ENCODE measurements at regions not wholly inside any gene's neighbourhood (a gene's known extent, or its start where the extent isn't known, plus 50 kb on each side); places are given as distances from the start of the nearest gene placed in this dataset.

- Histone ChIP-seq H3K9me3 (no peaks in the 10 kb centered on the region), H3K4me3 (no peak overlapping the region), H3K27me3 (no peaks in the 10 kb centered on the region), H3K4me1 (no peaks in the 10 kb centered on the region), H3K36me3 (no peaks in the 10 kb centered on the region), H3K9ac (ENCODE audit: low read depth in 2 of 2, low read length in 2 of 2) (no peak overlapping the region), H3K27ac (no peak overlapping the region)
- DNase-seq, result no peak
- TF ChIP-seq, protein P1, sequence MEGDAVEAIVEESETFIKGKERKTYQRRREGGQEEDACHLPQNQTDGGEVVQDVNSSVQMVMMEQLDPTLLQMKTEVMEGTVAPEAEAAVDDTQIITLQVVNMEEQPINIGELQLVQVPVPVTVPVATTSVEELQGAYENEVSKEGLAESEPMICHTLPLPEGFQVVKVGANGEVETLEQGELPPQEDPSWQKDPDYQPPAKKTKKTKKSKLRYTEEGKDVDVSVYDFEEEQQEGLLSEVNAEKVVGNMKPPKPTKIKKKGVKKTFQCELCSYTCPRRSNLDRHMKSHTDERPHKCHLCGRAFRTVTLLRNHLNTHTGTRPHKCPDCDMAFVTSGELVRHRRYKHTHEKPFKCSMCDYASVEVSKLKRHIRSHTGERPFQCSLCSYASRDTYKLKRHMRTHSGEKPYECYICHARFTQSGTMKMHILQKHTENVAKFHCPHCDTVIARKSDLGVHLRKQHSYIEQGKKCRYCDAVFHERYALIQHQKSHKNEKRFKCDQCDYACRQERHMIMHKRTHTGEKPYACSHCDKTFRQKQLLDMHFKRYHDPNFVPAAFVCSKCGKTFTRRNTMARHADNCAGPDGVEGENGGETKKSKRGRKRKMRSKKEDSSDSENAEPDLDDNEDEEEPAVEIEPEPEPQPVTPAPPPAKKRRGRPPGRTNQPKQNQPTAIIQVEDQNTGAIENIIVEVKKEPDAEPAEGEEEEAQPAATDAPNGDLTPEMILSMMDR (IDR thresholded peaks at IDR 0.05), result no peak
- intact Hi-C loops (cut with DNase I), result no loop called here
Measured at GRCh38 chr12:114018669-114019068, 52.5 kb upstream of the RBM19 start.

Measured in colonic mucosa (tissue), 4 donors.